GM21526 (cell line): ENCODE measurements at regions not wholly inside any gene's neighbourhood (a gene's known extent, or its start where the extent isn't known, plus 50 kb on each side); places are given as distances from the start of the nearest gene placed in this dataset.

Experiments
- ATAC-seq: cut with Tn5 transposase; IDR thresholded peaks from one replicate; pipeline ENCODE4 v1.9.1; 2021; ENCODE audit warnings: moderate library complexity; ENCODE audit not compliant: unreplicated experiment, low FRiP score

DNA sequence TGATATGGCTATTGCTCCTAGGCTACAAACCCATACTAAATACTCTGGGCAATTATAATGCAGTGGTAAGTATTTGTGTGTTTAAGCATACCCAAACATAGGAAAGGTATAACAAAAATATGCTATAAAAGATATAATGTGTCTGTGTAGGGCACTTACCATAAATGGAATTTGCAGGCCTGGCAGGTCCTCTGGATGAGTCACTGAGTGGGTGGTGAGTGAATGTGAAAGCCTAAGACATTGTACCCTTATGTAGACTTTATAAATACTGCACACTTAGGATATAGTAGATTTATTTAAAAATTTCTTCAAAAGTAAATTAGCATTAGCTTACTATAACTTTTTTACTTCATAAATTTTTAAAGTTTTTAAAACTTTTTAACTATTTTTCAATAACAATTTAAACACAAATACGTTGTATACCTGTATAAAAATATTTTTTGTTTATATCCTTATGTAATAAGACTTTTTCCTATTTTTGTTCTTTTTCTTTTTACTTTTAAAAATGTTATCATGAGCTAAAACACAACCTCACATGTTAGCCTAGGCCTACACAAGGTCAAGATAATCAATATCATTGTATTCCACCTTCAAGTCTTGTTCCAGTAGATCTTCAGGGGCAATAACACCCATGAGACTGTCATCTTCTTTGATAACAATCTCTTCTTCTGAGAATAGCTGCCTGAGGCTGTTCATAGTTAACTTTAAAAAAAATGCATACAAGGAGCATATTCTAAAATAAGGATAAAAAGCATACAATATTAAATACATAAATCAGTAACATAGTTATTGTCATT lies 306.3 kb upstream of the RGS18 start:
- ATAC-seq: no peak

DNA sequence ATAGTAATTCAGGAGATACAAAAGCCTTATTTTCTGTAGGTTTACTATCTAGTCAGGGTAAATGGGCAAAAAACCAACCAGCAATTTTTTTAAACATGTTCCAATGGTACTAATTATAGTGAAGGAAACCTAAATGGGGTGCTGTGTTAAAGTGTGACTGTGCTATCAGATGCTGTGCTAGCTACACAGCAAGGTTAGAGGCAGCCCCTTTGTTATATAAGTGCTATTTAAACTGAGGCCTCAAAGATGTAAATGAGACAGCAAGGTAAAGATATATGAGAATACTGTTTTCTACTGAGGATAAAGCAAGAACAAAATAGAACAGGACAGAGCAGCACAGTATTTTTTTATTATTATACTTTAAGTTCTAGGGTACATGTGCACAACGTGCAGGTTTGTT lies 305.4 kb upstream of the RGS18 start:
- no peak for ATAC-seq

DNA sequence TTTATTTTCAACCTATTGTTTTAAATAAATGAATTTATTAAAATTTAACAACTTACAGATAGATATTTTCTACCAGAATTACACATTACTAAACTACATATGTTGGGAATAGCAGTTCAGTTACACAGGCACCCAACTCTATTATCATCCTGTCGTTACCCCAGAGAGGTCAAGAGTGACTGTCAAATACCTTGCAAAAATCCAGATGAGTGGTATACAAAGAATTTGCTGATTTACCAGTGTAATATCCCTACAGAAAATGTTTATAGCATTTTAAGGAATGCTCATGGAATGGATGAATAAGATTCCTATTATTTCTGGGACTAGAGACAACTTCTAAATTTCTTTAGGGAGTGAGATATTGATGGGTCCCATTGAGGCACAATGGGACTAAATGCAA lies 300.7 kb upstream of the RGS18 start:
- no peak for ATAC-seq

DNA sequence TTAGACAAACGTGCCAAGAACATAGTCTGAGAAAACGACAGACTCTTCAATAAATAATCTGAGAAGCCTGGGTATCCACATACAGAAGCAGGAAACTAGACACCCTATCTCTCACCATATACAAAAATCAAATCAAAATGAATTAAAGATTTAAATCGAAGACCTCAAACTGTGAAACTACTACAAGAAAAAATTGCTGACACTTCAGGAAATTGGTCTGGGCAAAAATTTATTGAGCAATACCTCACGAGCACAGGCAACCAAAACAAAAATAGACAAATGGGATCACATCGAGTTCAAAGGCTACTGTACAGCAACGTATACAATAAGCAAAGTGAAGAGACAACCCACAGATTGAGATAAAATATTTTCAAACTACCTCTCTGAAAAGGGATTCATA lies 292.8 kb upstream of the RGS18 start:
- ATAC-seq: no peak

DNA sequence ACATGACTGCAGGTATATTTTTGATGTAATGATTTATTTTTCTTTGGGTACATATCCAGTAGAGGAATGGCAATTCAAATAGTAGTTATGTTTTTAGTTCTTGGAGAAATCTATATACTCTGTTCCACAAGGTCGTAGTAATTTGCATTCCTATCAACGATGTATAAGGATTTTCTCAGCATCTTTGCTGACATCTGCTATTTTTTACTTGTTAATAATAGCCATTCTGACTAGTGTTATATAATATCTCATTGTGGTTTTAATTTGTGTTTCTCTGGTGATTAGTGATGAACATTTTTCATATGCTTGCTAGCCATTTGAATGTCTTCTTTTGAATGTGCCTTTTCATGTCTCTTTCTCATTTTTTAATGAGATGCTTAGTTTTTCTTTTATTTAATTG lies 292.1 kb upstream of the RGS18 start:
- ATAC-seq: no peak

DNA sequence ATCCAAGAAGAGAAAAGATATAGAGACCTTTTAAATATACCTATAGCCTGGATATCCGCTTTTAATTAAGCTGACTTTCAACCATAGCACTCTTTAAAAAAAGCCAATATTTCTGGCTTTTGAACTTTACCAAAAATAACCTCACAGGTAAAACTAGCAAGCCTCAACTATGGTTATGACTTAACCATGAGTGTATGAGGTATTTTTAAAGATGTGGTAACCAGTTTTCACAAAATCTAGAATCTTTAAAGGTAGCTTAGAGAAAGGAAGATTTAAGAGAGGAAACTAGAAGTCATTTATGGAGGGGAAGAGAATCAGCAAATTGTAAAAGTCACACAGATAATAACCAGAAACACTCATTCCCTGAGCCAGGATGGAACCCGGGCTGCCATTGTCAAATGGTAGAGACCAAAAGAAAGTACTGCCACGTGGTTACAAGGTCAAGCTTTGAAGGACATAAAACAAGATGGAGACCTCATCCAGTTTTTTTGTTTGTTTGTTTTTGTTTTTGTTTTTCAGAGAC lies 288.4 kb upstream of the RGS18 start:
- ATAC-seq: no peak

DNA sequence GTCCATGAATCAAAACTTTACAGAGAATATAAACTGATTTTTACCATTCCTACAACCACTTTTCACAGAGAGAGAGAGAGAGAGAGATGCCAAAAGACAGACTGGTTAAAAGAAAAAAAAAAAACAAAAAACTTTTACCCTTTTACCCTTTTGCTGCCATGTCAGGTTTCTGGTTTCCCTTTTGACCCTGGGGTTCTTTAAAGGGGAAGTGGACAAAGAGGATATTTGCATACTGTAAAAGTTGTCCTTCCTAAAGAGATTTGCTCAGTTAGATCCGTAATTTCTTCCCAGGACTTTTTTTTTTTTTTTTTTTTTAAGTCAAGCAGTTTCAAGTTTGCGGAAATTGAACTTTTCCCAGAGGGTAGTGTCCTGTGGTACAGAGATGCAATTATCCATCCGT lies 287.8 kb upstream of the RGS18 start:
- no peak for ATAC-seq

DNA sequence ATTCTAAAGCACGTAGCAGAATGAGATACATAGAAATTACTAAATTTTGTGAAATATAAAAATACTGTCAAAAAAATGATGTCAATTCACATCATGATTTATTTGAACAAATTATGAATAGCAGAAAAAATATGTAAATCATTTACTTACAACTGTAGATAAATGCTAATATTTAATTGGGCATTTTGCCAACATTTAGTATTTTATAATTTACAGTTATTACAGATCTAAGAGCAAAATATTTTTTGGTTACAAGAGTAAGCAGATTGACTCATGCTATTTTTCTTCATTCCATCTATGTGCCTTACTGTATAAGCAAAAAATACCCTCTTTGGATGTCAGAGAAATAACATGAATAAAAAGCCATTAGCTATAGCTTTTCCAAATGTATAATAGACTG lies 282.3 kb upstream of the RGS18 start:
- no peak for ATAC-seq

DNA sequence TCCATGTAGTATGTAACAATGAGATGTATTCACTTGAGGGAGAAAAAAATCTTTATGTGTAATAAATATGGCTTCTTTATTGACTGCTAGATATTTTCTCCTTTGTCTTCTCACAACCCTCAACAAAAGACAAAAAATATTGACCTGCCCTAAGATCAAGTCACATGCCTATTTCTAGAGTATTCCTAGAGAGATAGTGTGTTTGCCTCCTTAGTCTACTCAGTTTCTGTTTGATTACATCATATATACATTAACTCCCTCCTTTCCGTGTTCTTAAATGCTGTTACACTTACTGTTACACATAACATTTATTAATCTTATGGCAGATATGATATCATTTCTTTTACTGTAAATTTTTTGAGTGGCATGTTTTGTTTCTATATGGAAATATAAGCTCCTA lies 281.6 kb upstream of the RGS18 start:
- ATAC-seq: no peak

DNA sequence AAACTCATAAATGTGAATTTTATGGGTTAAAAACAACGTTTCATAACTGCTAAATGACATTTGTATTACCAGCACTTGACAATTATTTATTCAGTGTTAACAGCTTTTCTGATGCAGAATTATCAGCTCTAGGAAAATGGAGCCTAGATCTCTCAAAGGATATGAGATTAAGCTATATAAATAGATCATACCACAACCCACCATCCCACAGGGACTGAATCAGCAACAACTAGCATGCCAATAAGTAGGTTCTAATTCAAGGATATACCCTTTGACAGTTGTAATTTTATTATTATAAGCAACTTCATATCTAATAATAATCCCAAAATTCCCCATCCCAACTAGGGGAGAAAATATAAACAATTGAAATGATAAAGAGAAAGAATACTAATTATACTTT lies 275.4 kb upstream of the RGS18 start:
- no peak for ATAC-seq

DNA sequence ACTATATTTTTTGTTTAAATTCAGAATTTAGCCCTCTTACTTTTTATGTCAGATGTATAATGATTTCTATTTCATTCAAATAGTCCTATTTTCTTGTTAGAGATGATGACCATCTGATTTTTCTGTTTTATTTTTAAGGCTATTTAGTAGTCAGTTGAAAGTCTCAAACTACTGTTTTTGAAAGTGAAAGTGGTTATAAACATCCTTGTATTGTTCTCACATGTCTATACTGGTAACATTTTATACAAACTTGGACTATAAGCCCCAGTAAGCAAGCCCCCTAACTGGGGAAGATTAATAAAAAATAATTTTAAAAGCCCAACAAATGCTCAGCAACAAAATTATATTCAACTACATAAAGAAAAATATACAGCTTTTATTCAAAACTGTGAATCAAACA lies 271.3 kb upstream of the RGS18 start:
- ATAC-seq: no peak

DNA sequence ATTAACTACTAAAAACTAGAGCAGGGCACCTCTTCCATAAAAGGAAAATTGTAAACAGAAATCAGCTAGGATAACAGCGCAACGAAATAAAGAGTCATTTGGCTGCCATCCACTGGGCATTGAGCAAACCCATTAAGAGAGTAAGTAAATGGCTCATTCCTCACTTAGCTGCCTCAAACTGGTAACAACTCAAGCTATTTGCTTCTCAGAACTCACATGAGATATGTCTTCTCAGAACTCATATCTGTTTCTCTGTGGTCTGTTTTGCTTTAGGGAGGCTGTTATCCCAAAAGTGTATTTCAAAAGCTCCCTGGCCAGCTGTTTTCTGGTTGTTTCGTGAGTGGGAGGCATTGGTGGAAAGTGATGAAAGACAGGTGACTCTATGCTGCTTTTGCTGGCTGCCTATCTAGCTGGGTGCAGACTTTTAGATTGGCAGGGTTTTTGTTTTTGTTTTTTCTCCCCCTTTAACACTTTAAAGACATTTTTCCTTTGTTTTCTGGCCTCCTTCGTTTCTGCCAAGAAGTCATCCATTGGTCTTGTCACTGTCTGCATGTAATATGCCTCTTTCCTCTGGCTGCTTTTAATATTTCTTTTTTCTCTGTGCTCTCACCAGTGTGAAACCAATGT lies 269.2 kb upstream of the RGS18 start:
- ATAC-seq: no peak

DNA sequence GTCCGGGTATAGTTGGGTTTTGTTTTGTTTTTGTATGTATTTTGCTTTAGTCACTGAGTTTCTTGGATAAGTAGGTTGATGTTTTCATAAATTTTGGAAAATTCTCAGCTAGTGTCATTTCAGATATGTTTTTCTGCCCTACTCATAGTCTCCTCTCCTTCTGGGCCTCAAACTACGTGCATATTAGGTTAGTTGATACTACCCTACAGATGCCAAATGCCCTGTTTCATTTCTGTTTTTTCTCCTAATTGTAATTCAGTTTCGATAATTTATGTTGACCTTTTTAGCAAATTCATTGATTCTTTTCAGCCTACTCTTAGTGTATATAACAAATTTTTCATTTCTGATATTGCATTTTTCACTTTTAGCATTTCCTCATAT lies 268.6 kb upstream of the RGS18 start:
- no peak for ATAC-seq

DNA sequence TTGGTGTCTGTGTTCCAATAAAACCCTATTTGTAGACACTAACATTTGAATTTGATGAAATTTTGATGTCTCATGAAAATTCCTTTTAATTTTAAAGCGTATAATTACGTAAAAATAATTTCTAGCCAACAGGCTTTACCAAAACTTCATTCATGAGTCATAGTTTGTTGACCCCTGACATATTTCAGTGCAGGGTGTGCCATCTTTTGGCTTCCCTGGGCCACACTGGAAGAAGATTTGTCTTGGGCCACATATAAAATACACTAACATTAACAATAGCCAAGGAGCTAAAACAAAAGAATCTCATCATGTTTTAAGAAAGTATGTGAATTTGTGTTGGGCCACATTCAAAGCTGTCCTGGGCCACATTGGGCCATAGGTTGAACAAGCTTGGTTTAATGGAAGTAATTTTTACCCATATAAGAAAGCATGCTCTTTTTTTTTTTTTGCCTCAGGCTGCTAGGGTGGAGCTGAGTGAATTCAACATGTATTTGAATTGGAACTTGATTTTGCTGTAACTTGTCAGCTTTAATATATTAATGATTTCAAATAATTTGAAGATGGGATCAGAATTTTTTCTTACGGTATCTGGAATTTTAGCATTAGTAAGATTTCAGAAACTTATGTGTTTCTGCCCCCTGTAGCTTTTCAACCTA lies 267.7 kb upstream of the RGS18 start:
- no peak for ATAC-seq

DNA sequence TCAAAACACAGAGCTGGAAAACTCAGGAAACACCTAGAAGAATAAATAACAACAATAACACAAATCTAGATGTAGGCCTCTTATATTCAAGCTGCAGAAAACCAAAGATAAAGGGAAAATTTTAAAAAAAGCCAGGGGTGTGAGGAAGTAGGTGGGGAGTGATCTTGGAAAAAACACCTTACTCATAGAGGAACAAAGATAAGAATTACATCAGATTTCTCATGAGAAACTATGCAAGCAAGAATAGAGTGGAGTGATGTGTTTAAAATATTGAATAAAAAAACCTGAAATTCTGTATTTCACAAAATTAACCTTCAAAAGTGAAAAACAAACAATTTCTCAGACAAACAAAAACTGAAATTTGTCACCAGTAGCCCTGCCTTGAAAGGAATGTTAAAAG lies 265.5 kb upstream of the RGS18 start:
- no peak for ATAC-seq

DNA sequence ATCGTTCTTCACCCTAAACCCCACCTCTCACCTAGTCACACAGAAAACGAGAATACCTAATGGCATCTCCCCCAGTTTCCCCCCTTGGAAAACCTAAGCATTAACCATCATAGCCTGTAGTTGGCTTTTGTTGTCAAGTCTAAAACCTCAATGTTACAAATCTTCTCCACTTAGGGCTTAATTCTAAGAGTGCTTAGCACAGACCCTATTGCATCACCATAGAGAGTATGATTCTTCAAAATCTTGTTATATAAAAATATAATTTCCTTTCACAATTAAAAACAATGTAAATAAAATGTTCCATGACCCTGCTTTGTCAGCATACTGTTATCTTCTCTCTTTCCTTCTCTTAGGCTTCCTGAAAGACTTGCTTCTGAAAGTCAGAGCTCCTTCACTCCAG lies 263.2 kb upstream of the RGS18 start:
- no peak for ATAC-seq

DNA sequence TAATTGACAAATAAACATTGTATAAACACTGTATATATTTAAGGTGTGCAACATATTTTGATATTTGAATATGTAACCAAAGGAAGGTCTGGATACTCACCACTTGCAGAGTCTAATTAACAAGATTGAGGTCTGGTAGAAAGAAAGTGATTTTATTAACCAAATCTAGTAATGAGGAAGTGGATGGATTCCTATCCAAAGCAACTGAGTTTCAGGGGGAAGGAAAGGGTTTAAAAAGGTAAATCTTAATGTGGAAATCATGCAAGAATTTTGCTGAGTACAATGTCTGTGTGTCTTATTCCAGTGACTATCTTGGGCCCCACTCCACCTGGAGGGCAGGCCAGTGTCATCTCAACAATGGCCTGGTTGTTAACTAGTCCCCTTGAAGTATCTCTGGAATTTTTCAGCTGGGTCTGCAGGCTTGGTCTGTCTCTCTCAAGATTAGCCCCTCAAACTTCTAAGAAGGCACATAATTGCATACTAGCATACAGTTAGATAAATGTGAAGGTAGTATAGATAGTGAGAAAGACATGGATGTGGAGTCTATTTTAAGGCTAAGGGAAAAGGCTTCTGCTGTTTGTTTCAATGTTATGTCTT lies 262.7 kb upstream of the RGS18 start:
- ATAC-seq: no peak

DNA sequence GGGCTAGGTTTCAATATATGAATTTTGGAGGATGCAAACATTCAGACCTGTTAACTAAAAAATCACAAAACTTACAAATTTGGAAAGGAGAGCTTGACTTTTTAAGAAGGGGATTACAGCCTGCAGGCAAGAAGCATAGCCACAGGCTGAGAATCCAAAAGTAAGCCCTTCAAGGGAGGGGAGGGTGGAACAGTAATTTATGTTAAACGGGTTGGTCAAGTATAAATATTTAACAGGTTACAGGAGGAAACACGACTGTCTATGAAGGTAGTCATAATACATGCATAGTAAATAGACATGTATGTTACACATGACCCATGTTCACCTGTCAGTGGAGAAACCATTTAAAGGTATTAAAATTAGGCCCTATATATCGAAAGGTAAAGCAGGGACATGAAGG lies 261.1 kb upstream of the RGS18 start:
- no peak for ATAC-seq

DNA sequence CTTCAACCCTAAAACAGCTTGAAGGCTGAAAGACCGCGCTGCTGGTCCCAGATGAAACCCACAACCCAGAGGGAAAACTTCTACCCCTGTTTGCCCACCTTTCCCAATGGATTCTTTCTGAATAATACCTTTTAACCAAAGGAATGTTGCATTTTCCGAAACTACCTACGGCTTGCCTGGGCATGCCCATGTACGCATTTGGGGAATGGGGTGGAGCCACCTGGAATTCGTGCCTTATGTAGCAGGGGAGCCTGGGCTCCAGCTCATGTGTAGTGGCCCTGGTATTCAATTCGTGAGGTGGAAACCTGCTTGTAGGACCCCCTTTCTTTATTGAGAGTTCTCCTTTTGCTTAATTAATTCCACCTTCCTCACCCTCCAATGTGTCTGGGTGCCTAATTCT lies 256.6 kb upstream of the RGS18 start:
- ATAC-seq: no peak

DNA sequence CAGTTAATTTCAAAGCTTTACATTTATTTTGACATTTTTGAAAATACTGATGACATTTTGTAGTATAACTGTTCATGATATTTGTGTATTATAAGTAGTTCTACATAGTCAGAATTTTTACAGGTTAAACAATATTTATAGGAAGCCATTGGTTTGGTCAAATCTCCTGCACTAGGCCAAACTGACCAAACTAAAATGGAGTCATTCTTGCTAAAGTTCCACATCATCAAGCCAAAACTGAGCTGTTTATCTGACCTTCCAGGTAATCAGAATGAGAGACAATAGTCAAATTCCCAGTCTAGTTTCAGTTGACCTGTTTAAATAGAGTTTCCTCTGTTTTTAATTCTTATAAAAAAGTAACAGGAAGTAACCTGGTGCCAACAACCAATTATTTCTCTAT lies 253.3 kb upstream of the RGS18 start:
- no peak for ATAC-seq

DNA sequence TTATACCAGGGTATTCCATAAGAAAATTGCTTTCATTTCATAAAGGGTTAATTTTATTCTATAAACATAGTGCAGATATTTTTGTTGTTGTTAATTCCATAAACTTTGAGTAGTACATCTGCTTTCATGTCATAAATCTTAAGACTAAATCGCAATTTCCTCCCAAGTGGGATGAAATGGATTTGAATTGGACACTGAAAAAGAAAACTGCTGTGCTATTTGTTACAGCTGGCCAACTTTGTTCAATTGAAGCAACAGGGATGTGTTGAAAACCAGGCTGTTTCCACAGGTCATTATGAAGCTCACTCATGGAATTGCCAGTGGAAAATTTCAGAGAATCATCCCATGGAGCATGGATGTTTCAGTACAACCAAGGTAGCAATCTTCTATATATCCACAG lies 252.5 kb upstream of the RGS18 start:
- no peak for ATAC-seq
